DND-41 (cell line): ENCODE measurements at regions not wholly inside any gene's neighbourhood (a gene's known extent, or its start where the extent isn't known, plus 50 kb on each side); places are given as distances from the start of the nearest gene placed in this dataset.

Experiments used
- ATAC-seq: fragments of 200-7000 bp; cut with Tn5 transposase; 3 replicates; pipeline ENCODE4 v1.9.1; 2021; ENCODE audit warnings: low read depth; ENCODE audit not compliant: insufficient read depth
- DNase-seq: peaks from one replicate; pipeline ENCODE4 v3.0.0-alpha.2; 2020
- H2AFZ ChIP-seq: 2 replicates; pipeline ENCODE4 v1.6.0; 2012; ENCODE audit warnings: low read depth, low read length
- H3K27ac ChIP-seq: 2 replicates; pipeline ENCODE4 v1.5.1; 2012; ENCODE audit warnings: low read length, inconsistent platforms
- H3K27me3 ChIP-seq: fragments of 200-600 bp; sonication (generic); 2 replicates; pipeline ENCODE4 v1.6.0; 2012; ENCODE audit warnings: low read length, mild to moderate bottlenecking, inconsistent platforms; ENCODE audit not compliant: insufficient read depth, poor library complexity
- H3K36me3 ChIP-seq: 2 replicates; pipeline ENCODE4 v1.5.1; 2012; ENCODE audit warnings: low read length, inconsistent platforms; ENCODE audit not compliant: insufficient read depth
- H3K4me1 ChIP-seq: 2 replicates; pipeline ENCODE4 v1.5.1; 2012; ENCODE audit warnings: mild to moderate bottlenecking, low read length; ENCODE audit not compliant: insufficient read depth
- H3K4me2 ChIP-seq: 2 replicates; pipeline ENCODE4 v1.6.0; 2012; ENCODE audit warnings: mild to moderate bottlenecking, moderate library complexity, low read length, inconsistent platforms; ENCODE audit not compliant: insufficient read depth
- H3K4me3 ChIP-seq, 2 experiments: fragments of 200-600 bp in 1 of 2; shearing (Covaris generic) in 1 of 2; 2 replicates each; pipeline ENCODE4 v1.5.1; 2012 to 2016; ENCODE audit warnings: inconsistent platforms in 2 of 2, low read length in 2 of 2, mild to moderate bottlenecking in 2 of 2, low read depth in 1 of 2, moderate library complexity in 1 of 2
- H3K79me2 ChIP-seq: 2 replicates; pipeline ENCODE4 v1.6.0; 2012; ENCODE audit warnings: low read length, inconsistent platforms; ENCODE audit not compliant: insufficient read depth
- H3K9ac ChIP-seq: 2 replicates; pipeline ENCODE4 v1.6.0; 2012; ENCODE audit warnings: low read depth, mild to moderate bottlenecking, inconsistent platforms, low read length, moderate library complexity
- H3K9me3 ChIP-seq: 2 replicates; pipeline ENCODE4 v1.5.1; 2012; ENCODE audit warnings: low read length, moderate library complexity, mild to moderate bottlenecking, inconsistent platforms; ENCODE audit not compliant: insufficient read depth, severe bottlenecking
- H4K20me1 ChIP-seq: 2 replicates; pipeline ENCODE4 v1.6.0; 2012; ENCODE audit warnings: low read length; ENCODE audit not compliant: insufficient read depth
- CTCF ChIP-seq: IDR thresholded peaks from 2 replicates; pipeline ENCODE4 v1.5.1; 2012; ENCODE audit warnings: borderline replicate concordance, low read length, moderate library complexity, mild to moderate bottlenecking; ENCODE audit not compliant: poor library complexity, severe bottlenecking; ENCODE audit errors: extremely low read depth
- EZH2 ChIP-seq: IDR thresholded peaks from 3 replicates; pipeline ENCODE4 v1.6.1; 2012; ENCODE audit warnings: borderline replicate concordance, low read depth, mild to moderate bottlenecking, moderate library complexity, low read length, inconsistent platforms; ENCODE audit not compliant: severe bottlenecking

GRCh38 chr2:156031121-156031520 is 301.4 kb downstream of the NR4A2 start:
- H3K27me3 ChIP-seq: no peaks in the 10 kb centered on the region
- no peak for TF ChIP-seq CTCF
- no peak for TF ChIP-seq EZH2
- no peak overlapping the region for H3K4me3 ChIP-seq
- H3K4me2 ChIP-seq: no peak overlapping the region
- H4K20me1 ChIP-seq: no peaks in the 10 kb centered on the region
- no peaks in the 10 kb centered on the region for H3K36me3 ChIP-seq
- no peak overlapping the region for H3K27ac ChIP-seq
- H3K9ac ChIP-seq: no peak overlapping the region
- H3K9me3 ChIP-seq: no peaks in the 10 kb centered on the region
- no peak overlapping the region for H2AFZ ChIP-seq
- no peaks in the 10 kb centered on the region for H3K4me1 ChIP-seq
- ATAC-seq (no peak), DNase-seq (no peak)
- H3K79me2 ChIP-seq: no peaks in the 10 kb centered on the region

DNA sequence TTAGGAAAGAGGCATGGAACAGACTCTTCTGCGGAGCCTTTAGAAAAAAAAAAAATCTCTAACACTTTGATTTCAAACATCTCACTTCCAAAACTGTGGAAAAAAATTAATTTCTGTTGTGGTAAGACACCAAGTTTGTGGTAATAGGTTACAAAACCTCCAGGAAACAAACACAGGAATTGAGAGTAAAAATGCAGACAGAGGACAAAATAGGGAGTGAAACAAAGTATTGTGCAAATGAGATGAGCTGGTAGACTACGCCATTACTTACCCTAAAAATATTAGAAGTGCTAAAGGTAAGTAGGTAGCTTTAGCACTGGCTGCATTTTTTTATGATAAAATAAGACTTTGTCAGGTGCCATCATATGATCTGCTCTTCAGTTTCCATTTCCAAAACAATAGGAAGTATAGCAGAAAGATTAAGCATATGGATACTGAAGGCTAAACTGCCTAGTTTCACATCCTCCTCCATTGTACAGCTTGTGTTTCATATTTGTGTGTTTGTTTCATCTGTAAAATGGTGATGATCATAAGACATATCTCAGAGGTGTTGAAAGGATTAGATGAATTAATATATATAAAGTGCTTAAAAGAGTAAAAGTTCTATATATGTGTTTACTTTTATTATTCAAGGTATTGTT is 309.2 kb downstream of the NR4A2 start:
- Histone ChIP-seq H3K4me2 (no peak overlapping the region), H3K27me3 (no peaks in the 10 kb centered on the region), H3K9me3 (no peaks in the 10 kb centered on the region), H3K79me2 (no peaks in the 10 kb centered on the region), H4K20me1 (no peaks in the 10 kb centered on the region), H3K4me3 (no peak overlapping the region), H3K9ac (no peak overlapping the region), H3K36me3 (no peaks in the 10 kb centered on the region), H2AFZ (no peak overlapping the region), H3K4me1 (no peaks in the 10 kb centered on the region), H3K27ac (no peak overlapping the region)
- no peak for TF ChIP-seq EZH2
- TF ChIP-seq CTCF: no peak
- ATAC-seq (no peak), DNase-seq (no peak)

DNA sequence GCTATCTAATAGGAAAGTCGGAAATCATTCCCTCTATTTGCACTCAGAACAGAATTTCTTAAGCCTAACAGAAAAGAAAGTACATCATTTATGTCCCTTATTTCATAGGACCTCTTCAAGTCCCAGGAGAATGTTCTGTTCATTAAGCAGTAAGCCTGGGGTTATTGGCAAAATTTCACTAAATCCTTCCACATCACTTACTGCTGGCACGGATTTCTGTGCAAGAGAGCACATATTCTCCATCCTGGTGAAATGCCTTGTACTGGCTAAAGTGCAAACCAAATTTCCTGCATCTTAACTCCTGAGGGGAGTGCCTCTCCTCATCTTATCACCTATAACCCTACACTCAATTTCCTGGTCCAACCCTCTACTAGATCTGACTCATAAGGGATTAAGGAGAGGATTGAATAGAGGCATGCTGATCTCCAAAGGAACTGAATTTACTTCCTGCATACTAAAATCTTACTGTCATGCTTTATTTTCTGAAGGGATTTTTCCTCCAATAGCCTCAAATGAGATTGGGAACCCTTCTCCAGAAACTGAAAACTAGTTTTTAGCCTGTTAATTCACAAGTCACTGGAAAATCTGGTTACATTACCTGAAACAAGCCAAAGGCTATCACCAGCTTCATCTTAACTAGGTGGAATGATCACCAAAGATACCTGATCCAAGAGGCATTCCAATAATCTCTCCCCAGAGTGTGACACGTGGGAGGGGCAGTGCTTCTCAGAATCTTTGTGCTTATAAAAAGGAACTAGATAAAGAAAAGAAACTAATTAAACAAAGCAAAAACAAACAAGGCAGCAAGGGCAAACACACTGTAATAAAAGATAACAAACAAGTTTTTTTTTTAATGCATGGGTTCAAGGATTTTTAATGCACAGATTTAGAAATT is 311.1 kb downstream of the NR4A2 start:
- H3K27me3 ChIP-seq: no peaks in the 10 kb centered on the region
- ATAC-seq: no peak
- H3K27ac ChIP-seq: no peak overlapping the region

More for the DNA sequence above, 311.1 kb downstream of the NR4A2 start:
- Histone ChIP-seq H3K9ac (no peak overlapping the region), H3K36me3 (no peaks in the 10 kb centered on the region), H3K4me2 (no peak overlapping the region), H3K4me1 (no peaks in the 10 kb centered on the region), H4K20me1 (no peaks in the 10 kb centered on the region), H3K79me2 (no peaks in the 10 kb centered on the region), H3K9me3 (no peaks in the 10 kb centered on the region), H3K4me3 (no peak overlapping the region), H2AFZ (no peak overlapping the region)
- no peak for DNase-seq
- TF ChIP-seq CTCF (no peak), EZH2 (no peak)
